Smooth muscle cell (in vitro differentiated cells): ENCODE measurements at regions not wholly inside any gene's neighbourhood (a gene's known extent, or its start where the extent isn't known, plus 50 kb on each side); places are given as distances from the start of the nearest gene placed in this dataset.

Experiments
- DNase-seq: peaks from one replicate; lab custom pipeline; 2025; ENCODE audit not compliant: unreplicated experiment; lab: John Stamatoyannopoulos, UW
- H2AFZ ChIP-seq: fragments of 200-600 bp; sonication (generic); 2 replicates; pipeline ENCODE4 v1.6.0; 2016; ENCODE audit warnings: antibody characterized with exemption, low read depth, mild to moderate bottlenecking
- H3F3A ChIP-seq: fragments of 200-600 bp; sonication (generic); 2 replicates; pipeline ENCODE4 v1.6.0; 2017; ENCODE audit warnings: antibody characterized with exemption, low read depth
- H3K27ac ChIP-seq: fragments of 200-600 bp; sonication (generic); 2 replicates; pipeline ENCODE4 v1.5.1; 2016; ENCODE audit warnings: low read depth, mild to moderate bottlenecking
- H3K27me3 ChIP-seq: fragments of 200-600 bp; sonication (generic); 2 replicates; pipeline ENCODE4 v1.6.1; 2016; ENCODE audit warnings: low read depth, mild to moderate bottlenecking
- H3K36me3 ChIP-seq: fragments of 200-600 bp; sonication (generic); 2 replicates; pipeline ENCODE4 v1.5.1; 2016; ENCODE audit warnings: low read depth
- H3K4me1 ChIP-seq: fragments of 200-600 bp; sonication (generic); 2 replicates; pipeline ENCODE4 v1.5.1; 2016; ENCODE audit warnings: low read depth
- H3K4me2 ChIP-seq: fragments of 200-600 bp; sonication (generic); 2 replicates; pipeline ENCODE4 v1.6.0; 2016; ENCODE audit warnings: mild to moderate bottlenecking
- H3K4me3 ChIP-seq: fragments of 200-600 bp; sonication (generic); 2 replicates; pipeline ENCODE4 v1.5.1; 2016; ENCODE audit warnings: mild to moderate bottlenecking
- H3K79me2 ChIP-seq: fragments of 200-600 bp; sonication (generic); 2 replicates; pipeline ENCODE4 v1.6.0; 2016; ENCODE audit warnings: low read depth, mild to moderate bottlenecking
- H3K9ac ChIP-seq: fragments of 200-600 bp; sonication (generic); 2 replicates; pipeline ENCODE4 v1.6.0; 2016; ENCODE audit warnings: low read depth
- H3K9me3 ChIP-seq: fragments of 200-600 bp; sonication (generic); replicated peaks from 2 replicates; pipeline ENCODE4 v1.5.1; 2016; ENCODE audit warnings: low read depth
- H4K20me1 ChIP-seq: fragments of 200-600 bp; sonication (generic); 2 replicates; pipeline ENCODE4 v1.6.0; 2016; ENCODE audit warnings: low read depth
- WGBS: methylation state at CpG from one replicate; pipeline ENCODE4 v1.1.7; 2016; ENCODE audit warnings: low lambda C conversion rate; 5-methylcytosine and 5-hydroxymethylcytosine counted together
- TF ChIP-seq, protein P1 (sequence below): fragments of 200-600 bp; sonication (generic); IDR thresholded peaks from 2 replicates; pipeline ENCODE4 v1.5.1; 2017; ENCODE audit warnings: borderline replicate concordance, mild to moderate bottlenecking, antibody characterized with exemption; ENCODE audit not compliant: insufficient read depth, poor library complexity, severe bottlenecking

- Histone ChIP-seq H3K9me3 (no peaks in the 10 kb centered on the region), H3K4me3 (no peak overlapping the region), H3K36me3 (no peaks in the 10 kb centered on the region), H3F3A (no peaks in the 10 kb centered on the region), H4K20me1 (no peaks in the 10 kb centered on the region), H3K27ac (no peak overlapping the region), H3K9ac (no peak overlapping the region), H3K4me2 (no peak overlapping the region), H3K79me2 (no peaks in the 10 kb centered on the region), H2AFZ (no peak overlapping the region), H3K27me3 (no peaks in the 10 kb centered on the region), H3K4me1 (no peaks in the 10 kb centered on the region)
- 90% methylated on average over 4 of the region's 4 CpGs for WGBS
- DNase-seq = no peak
- TF ChIP-seq, protein P1, sequence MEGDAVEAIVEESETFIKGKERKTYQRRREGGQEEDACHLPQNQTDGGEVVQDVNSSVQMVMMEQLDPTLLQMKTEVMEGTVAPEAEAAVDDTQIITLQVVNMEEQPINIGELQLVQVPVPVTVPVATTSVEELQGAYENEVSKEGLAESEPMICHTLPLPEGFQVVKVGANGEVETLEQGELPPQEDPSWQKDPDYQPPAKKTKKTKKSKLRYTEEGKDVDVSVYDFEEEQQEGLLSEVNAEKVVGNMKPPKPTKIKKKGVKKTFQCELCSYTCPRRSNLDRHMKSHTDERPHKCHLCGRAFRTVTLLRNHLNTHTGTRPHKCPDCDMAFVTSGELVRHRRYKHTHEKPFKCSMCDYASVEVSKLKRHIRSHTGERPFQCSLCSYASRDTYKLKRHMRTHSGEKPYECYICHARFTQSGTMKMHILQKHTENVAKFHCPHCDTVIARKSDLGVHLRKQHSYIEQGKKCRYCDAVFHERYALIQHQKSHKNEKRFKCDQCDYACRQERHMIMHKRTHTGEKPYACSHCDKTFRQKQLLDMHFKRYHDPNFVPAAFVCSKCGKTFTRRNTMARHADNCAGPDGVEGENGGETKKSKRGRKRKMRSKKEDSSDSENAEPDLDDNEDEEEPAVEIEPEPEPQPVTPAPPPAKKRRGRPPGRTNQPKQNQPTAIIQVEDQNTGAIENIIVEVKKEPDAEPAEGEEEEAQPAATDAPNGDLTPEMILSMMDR = no peak
Measured at GRCh38 chr9:109602987-109603386, 104.9 kb upstream of the PTPN3 start.

DNA sequence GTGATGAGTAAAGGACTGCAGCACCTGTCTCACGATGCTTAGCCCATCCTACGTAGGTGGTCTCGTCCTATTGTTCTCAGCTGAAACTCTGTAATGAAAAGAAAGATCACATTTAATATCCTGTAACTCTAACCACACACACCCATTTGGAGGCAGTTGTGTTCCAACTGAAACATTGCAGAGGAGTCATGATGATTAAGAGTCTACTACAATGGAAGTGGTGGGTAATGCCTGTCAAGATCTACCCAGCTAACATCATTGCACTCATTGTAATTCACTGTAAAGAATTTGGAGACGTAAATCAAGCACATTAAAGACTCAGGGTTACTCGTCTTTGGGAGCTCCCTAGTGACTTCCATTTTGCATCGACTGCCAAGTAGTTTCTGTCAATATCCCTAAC, 106.0 kb upstream of the PTPN3 start:
- H3F3A ChIP-seq = no peaks in the 10 kb centered on the region
- no peaks in the 10 kb centered on the region for H3K79me2 ChIP-seq
- no peak for DNase-seq
- H2AFZ ChIP-seq = no peak overlapping the region
- H3K36me3 ChIP-seq = no peaks in the 10 kb centered on the region
- no peak overlapping the region for H3K4me2 ChIP-seq
- H3K9me3 ChIP-seq = no peaks in the 10 kb centered on the region
- H3K4me3 ChIP-seq = no peak overlapping the region
- H3K4me1 ChIP-seq = no peaks in the 10 kb centered on the region
- TF ChIP-seq, protein P1 = no peak
- WGBS = 77% methylated on average over 6 of the region's 6 CpGs
- no peak overlapping the region for H3K9ac ChIP-seq
- no peaks in the 10 kb centered on the region for H4K20me1 ChIP-seq
- no peaks in the 10 kb centered on the region for H3K27me3 ChIP-seq
- no peak overlapping the region for H3K27ac ChIP-seq

- TF ChIP-seq, protein P1 = no peak
- Histone ChIP-seq H3K27ac (no peak overlapping the region), H2AFZ (no peak overlapping the region)
Measured at GRCh38 chr9:109604781-109605180, 106.7 kb upstream of the PTPN3 start.

DNA sequence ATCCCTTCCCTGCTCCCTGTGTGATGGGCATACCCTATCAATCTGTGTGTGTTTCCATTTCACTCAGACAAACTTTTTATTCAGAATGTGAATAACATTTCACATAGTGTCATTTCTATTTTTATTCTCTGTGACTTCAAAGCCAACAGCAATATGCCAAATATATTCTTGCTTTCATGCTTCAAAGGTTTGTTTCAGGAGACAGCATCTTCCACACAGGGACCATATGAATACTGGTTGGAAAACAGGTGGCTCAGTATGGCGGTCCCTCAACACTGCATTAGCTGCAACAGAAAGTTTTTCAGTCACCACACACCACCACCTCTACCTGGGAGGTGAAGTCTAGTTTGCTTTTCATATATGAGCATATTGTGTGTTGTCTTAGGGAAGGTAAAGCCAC, 111.0 kb upstream of the PTPN3 start:
- Histone ChIP-seq H2AFZ (no peak overlapping the region), H3K36me3 (no peaks in the 10 kb centered on the region), H3K27ac (no peak overlapping the region), H3K9me3 (no peaks in the 10 kb centered on the region), H3K79me2 (no peaks in the 10 kb centered on the region), H3K4me1 (no peaks in the 10 kb centered on the region), H3K27me3 (peaks cover 14% of the 10 kb centered on the region), H3K9ac (no peak overlapping the region), H4K20me1 (no peaks in the 10 kb centered on the region), H3F3A (no peaks in the 10 kb centered on the region), H3K4me3 (no peak overlapping the region), H3K4me2 (no peak overlapping the region)
- WGBS = 91% methylated on average over 1 of the region's 1 CpG
- TF ChIP-seq, protein P1 = no peak
- DNase-seq = no peak

More at GRCh38 chr9:109604781-109605180, 106.7 kb upstream of the PTPN3 start:
- Histone ChIP-seq H3K4me1 (no peaks in the 10 kb centered on the region), H3K36me3 (no peaks in the 10 kb centered on the region), H4K20me1 (no peaks in the 10 kb centered on the region), H3K9me3 (no peaks in the 10 kb centered on the region), H3F3A (no peaks in the 10 kb centered on the region), H3K79me2 (no peaks in the 10 kb centered on the region), H3K27me3 (no peaks in the 10 kb centered on the region), H3K4me3 (no peak overlapping the region), H3K9ac (no peak overlapping the region), H3K4me2 (peak overlapping the region; percentile 38)
- WGBS = 64% methylated on average over 1 of the region's 1 CpG
- DNase-seq = no peak
